Skeletal muscle satellite cell (primary cell): ENCODE measurements at regions not wholly inside any gene's neighbourhood (a gene's known extent, or its start where the extent isn't known, plus 50 kb on each side); places are given as distances from the start of the nearest gene placed in this dataset.

Source experiments
- H3K27me3 ChIP-seq: 2 replicates; pipeline ENCODE4 v1.7.0; 2013; ENCODE audit warnings: low read length; ENCODE audit not compliant: control insufficient read depth, insufficient read depth
- H3K36me3 ChIP-seq: 2 replicates; pipeline ENCODE4 v1.7.0; 2013; ENCODE audit warnings: mild to moderate bottlenecking, control low read depth, low read length; ENCODE audit not compliant: insufficient read depth
- H3K4me1 ChIP-seq: 2 replicates; pipeline ENCODE4 v1.7.0; 2013; ENCODE audit warnings: low read length; ENCODE audit not compliant: control insufficient read depth, insufficient read depth
- H3K4me2 ChIP-seq: 2 replicates; pipeline ENCODE4 v1.7.0; 2013; ENCODE audit warnings: mild to moderate bottlenecking, low read length
- H3K4me3 ChIP-seq: 2 replicates; pipeline ENCODE4 v1.7.0; 2013; ENCODE audit warnings: low read length
- H3K9ac ChIP-seq: 2 replicates; pipeline ENCODE4 v1.7.0; 2013; ENCODE audit warnings: mild to moderate bottlenecking, low read depth, low read length, moderate library complexity
- H3K9me3 ChIP-seq: replicated peaks from 2 replicates; pipeline ENCODE4 v1.7.0; 2013; ENCODE audit warnings: mild to moderate bottlenecking, control low read depth, low read length

GRCh38 chr15:75100679-75101078 lies 77.3 kb downstream of the PPCDC start:
- Histone ChIP-seq H3K9me3 (no peaks in the 10 kb centered on the region), H3K4me2 (no peak overlapping the region), H3K27me3 (peaks cover 4% of the 10 kb centered on the region), H3K4me1 (peaks cover 11% of the 10 kb centered on the region), H3K4me3 (no peak overlapping the region), H3K36me3 (no peaks in the 10 kb centered on the region), H3K9ac (no peak overlapping the region)

DNA sequence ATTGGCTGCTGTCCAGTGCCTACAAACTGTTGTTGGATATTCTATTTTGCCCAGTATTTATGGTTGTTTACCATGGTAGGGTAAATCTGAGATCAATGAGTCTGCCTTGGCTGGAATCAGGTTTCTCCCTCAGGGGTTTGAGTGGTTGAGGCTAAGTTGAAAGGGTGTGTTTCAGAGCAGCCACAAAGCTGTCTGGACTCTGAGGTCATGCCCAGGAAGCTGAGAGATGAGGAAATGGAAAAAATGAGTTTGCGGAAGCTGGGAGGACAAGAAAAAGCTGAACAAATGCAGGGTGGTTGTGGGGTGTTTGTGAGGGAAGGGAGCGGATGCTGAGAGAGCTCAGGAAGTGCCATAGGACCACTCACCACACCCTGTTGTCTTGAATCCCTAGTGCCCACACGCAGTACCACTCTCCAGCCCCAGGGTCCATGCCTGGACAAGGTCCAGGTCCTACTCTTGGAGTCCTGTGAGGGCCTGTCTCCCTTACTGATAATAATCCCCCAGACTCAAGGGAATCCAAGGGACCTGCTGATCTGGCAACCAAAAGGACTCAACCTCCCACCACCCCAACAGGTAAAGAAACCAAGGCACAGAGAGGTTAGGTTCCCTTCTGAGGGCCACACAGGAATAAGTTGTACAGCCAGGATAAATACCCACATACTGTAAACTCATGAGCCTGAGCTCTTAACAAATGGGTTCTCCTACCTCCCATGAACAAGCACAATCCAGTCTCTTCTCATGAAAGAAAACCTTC lies 81.6 kb downstream of the PPCDC start:
- Histone ChIP-seq H3K4me1 (peaks cover 38% of the 10 kb centered on the region), H3K36me3 (no peaks in the 10 kb centered on the region), H3K4me3 (no peak overlapping the region)

GRCh38 chr15:75107516-75107907 lies 84.1 kb downstream of the PPCDC start:
- H3K4me1 ChIP-seq = peaks cover 38% of the 10 kb centered on the region
- no peaks in the 10 kb centered on the region for H3K36me3 ChIP-seq
- no peak overlapping the region for H3K9ac ChIP-seq
- peaks cover 11% of the 10 kb centered on the region for H3K27me3 ChIP-seq
- H3K4me2 ChIP-seq = no peak overlapping the region
- no peak overlapping the region for H3K4me3 ChIP-seq
- H3K9me3 ChIP-seq = no peaks in the 10 kb centered on the region

More for the DNA sequence above, 81.6 kb downstream of the PPCDC start:
- no peak overlapping the region for H3K9ac ChIP-seq
- no peaks in the 10 kb centered on the region for H3K9me3 ChIP-seq
- H3K27me3 ChIP-seq = peaks cover 1% of the 10 kb centered on the region
- peak overlapping the region; percentile 40 for H3K4me2 ChIP-seq

DNA sequence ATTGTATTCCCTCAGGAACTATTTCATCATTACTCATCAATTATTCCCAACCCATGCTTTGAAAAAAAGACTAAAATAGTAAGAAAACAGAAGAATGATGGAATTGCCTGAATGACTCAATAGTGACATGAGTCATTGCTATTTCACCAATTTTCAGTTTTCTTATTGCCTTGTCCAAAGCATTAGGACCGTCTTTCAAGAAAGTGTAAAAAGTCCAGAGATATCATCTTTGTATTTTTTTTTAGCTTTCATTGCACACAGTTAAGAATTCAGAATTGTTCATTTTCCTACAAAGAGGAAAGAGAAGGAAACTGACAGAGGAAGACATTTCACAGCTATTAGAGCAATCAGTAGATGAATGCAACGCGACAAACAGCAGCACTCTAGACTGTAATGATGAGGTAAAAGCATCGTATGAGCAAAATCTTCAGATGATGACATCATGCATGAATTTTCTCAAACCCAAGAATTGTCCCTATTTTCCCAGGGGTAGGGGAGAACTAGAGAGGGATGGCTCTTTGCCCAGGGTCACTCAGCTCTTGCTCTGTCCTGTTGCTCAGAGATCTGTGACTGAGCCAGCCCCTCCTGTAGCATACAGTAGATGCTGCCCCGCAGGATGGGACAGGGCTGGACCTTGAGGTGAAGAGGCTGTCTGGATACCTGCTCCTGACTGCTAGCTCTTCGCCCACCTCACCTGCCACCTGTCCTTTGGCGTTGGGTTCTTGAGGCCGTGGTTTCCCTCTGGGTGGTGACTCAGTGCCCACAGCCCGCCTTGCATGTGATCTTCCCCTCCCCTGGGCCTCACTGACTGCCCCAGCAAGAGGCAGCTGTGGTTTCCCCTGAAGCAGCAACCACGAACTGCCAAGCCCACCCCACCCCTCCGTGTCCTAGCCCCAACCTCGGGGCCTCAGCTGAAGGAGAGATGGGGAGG lies 84.8 kb downstream of the PPCDC start:
- Histone ChIP-seq H3K27me3 (peaks cover 16% of the 10 kb centered on the region), H3K9me3 (peaks cover 2% of the 10 kb centered on the region), H3K4me3 (peak overlapping the region; percentile 14), H3K4me1 (peaks cover 38% of the 10 kb centered on the region), H3K9ac (no peak overlapping the region), H3K4me2 (peak overlapping the region; percentile 41), H3K36me3 (no peaks in the 10 kb centered on the region)

DNA sequence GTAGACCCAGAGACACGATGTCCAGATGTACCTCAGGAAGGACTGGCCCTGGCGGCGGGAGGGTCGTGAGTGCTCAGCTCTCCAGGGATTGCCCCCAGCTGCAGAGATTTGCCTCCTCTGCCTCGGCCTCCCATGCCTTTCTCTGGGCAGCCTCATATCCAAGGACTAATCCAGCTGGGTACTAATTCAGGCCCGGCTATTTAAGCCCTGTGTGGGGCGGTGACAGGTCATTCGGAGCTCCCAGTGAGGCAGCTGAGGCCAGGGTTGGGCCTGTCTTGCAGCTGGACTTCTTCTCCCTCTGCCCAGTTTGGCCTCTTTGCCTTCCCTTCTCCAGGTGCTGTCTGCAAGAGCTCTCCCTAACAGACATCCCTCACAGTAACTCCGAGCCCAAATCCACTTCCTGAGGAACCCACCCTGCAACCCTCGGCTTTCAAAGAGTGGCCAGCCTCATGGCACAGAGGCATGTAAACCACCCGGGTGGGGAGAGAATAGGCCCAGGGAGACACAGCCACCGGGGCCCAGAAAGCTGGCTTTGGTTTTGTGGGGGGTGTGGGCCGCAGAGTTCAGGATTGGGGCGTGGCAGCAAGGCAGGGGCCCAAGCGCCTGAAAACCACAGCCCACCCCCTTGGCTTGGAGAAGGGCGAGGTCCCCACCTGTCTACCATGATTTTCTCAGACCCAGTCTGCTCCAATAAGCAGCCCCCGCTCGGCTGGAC lies 85.8 kb downstream of the PPCDC start:
- H3K36me3 ChIP-seq = no peaks in the 10 kb centered on the region
- H3K4me3 ChIP-seq = no peak overlapping the region
- peaks cover 38% of the 10 kb centered on the region for H3K4me1 ChIP-seq
- peaks cover 17% of the 10 kb centered on the region for H3K27me3 ChIP-seq
- peak overlapping the region; percentile 20 for H3K4me2 ChIP-seq
- H3K9me3 ChIP-seq = peaks cover 4% of the 10 kb centered on the region
- H3K9ac ChIP-seq = no peak overlapping the region

GRCh38 chr15:75109736-75110130 lies 86.3 kb downstream of the PPCDC start:
- H3K4me3 ChIP-seq = no peak overlapping the region
- H3K36me3 ChIP-seq = no peaks in the 10 kb centered on the region
- peaks cover 4% of the 10 kb centered on the region for H3K9me3 ChIP-seq
- peaks cover 17% of the 10 kb centered on the region for H3K27me3 ChIP-seq
- no peak overlapping the region for H3K9ac ChIP-seq
- peaks cover 35% of the 10 kb centered on the region for H3K4me1 ChIP-seq
- no peak overlapping the region for H3K4me2 ChIP-seq

GRCh38 chr15:75112278-75112847 lies 89.0 kb downstream of the PPCDC start:
- no peak overlapping the region for H3K4me2 ChIP-seq
- peaks cover 18% of the 10 kb centered on the region for H3K4me1 ChIP-seq
- no peak overlapping the region for H3K4me3 ChIP-seq
- H3K36me3 ChIP-seq = no peaks in the 10 kb centered on the region
- no peak overlapping the region for H3K9ac ChIP-seq
- peaks cover 17% of the 10 kb centered on the region for H3K27me3 ChIP-seq
- H3K9me3 ChIP-seq = peaks cover 4% of the 10 kb centered on the region

GRCh38 chr15:75112848-75113492 lies 88.7 kb upstream of the C15orf39 start:
- peaks cover 17% of the 10 kb centered on the region for H3K27me3 ChIP-seq
- no peaks in the 10 kb centered on the region for H3K36me3 ChIP-seq
- no peak overlapping the region for H3K4me3 ChIP-seq
- no peak overlapping the region for H3K4me2 ChIP-seq
- peaks cover 4% of the 10 kb centered on the region for H3K9me3 ChIP-seq
- H3K9ac ChIP-seq = no peak overlapping the region
- peaks cover 14% of the 10 kb centered on the region for H3K4me1 ChIP-seq

DNA sequence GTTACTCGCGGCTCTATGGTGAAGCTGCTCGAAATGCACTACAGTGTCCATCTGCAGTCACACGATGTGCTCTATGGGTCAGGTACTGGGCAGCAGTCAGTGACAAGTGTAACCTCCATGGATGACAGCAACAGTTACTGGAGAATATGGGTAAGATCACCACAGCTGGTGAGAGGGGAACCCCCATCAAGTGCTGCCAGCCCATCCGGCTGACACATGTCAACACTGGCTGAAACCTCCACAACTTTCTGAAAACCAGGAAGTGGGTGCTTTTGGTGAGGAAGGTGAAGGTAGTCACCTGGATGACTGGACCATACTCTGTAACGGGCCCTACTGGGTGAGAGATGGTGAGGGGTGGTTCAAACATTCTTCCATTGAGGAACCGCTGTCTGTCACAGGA lies 87.4 kb upstream of the C15orf39 start:
- no peak overlapping the region for H3K9ac ChIP-seq
- peaks cover under 1% of the 10 kb centered on the region for H3K4me1 ChIP-seq

DNA sequence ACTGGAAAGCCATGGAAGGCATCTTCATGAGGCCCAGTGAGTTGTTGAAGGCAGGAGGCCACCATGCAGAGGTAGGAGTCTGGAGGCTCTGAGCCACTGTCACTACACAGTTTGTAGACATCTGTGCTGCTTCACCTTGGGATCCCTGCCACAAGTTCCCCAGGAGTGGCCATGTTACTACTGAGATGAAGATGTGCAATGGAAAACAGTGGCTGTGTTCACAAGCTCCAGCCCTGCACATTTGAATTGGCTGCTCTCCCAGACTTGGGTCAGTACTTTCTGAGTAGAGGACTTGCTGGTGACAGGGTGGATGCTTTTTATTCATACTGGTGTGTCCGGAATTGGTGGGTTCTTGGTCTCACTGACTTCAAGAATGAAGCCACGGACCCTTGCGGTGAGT lies 86.9 kb upstream of the C15orf39 start:
- H3K4me3 ChIP-seq = no peak overlapping the region
- no peak overlapping the region for H3K4me2 ChIP-seq
- H3K36me3 ChIP-seq = no peaks in the 10 kb centered on the region
- peaks cover 4% of the 10 kb centered on the region for H3K9me3 ChIP-seq
- H3K4me1 ChIP-seq = no peaks in the 10 kb centered on the region
- H3K27me3 ChIP-seq = peaks cover 17% of the 10 kb centered on the region
- H3K9ac ChIP-seq = no peak overlapping the region

More for the DNA sequence above, 87.4 kb upstream of the C15orf39 start:
- Histone ChIP-seq H3K4me3 (no peak overlapping the region), H3K36me3 (no peaks in the 10 kb centered on the region), H3K4me2 (no peak overlapping the region), H3K9me3 (peaks cover 4% of the 10 kb centered on the region), H3K27me3 (peaks cover 17% of the 10 kb centered on the region)
